ENCODE measurements at regions not wholly inside any gene's neighbourhood (a gene's known extent, or its start where the extent isn't known, plus 50 kb on each side); places are given as distances from the start of the nearest gene placed in this dataset.

DNA sequence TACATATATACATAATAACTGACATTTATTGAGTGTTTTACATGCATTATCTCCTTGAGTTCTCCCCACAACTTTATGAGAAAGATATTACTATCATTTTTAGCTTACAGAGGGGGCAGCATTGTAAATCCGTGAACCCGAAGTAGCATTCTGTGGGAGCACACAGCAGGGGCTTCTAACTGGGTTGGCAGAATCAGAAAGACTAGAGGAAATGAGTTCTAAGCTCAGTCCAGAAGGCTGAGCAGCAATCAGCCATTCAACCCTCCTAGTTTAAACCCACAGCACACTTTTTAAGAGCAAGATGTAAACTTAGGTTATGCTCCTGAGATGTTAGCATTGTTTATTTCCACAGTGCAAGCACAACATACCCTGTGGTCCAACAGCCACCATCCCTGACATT is 177.2 kb downstream of the TMEM38B start:
- no peak for TF ChIP-seq POLR2A (IDR thresholded peaks at IDR 0.05)
- TF ChIP-seq, protein P1, sequence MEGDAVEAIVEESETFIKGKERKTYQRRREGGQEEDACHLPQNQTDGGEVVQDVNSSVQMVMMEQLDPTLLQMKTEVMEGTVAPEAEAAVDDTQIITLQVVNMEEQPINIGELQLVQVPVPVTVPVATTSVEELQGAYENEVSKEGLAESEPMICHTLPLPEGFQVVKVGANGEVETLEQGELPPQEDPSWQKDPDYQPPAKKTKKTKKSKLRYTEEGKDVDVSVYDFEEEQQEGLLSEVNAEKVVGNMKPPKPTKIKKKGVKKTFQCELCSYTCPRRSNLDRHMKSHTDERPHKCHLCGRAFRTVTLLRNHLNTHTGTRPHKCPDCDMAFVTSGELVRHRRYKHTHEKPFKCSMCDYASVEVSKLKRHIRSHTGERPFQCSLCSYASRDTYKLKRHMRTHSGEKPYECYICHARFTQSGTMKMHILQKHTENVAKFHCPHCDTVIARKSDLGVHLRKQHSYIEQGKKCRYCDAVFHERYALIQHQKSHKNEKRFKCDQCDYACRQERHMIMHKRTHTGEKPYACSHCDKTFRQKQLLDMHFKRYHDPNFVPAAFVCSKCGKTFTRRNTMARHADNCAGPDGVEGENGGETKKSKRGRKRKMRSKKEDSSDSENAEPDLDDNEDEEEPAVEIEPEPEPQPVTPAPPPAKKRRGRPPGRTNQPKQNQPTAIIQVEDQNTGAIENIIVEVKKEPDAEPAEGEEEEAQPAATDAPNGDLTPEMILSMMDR (IDR thresholded peaks at IDR 0.05), result no peak
- no peak for DNase-seq
- Histone ChIP-seq H3K4me1 (no peaks in the 10 kb centered on the region), H3K36me3 (no peaks in the 10 kb centered on the region), H3K9me3 (no peaks in the 10 kb centered on the region), H3K4me3 (replicated peaks in 1 of 3) (no peak overlapping the region), H3K27me3 (no peaks in the 10 kb centered on the region), H3K27ac (no peak overlapping the region)
- intact Hi-C loops (cut with DNase I), result no loop called here
- 70 to 72% methylated on average over 2 of the region's 2 CpGs for WGBS, 2 donors

DNA sequence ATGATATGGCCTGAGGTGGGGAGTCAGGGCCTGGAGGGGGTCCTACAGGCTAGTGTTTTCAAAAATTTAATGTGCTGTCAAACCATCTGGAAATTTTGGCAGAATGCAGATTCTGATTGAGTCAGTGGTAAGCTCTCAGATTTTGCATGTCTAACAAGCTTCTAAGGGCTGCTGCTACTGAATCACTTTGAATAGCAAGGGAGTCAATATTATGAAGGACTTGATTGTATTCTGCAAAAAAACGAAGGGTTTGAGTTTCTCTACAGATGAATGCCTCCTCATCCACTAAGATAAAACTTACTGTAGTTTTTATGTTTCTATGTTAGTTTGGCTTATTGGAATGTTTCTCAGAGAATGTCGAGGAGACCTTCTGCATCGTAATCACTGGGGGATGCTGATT is 179.5 kb downstream of the TMEM38B start:
- no peaks in the 10 kb centered on the region for H3K27me3 ChIP-seq
- intact Hi-C loops (cut with DNase I), result no loop called here
- no peaks in the 10 kb centered on the region for H3K4me1 ChIP-seq
- H3K27ac ChIP-seq, result no peak overlapping the region
- no peak for TF ChIP-seq POLR2A (IDR thresholded peaks at IDR 0.05)
- TF ChIP-seq, protein P1 (IDR thresholded peaks at IDR 0.05), result no peak
- no peaks in the 10 kb centered on the region for H3K36me3 ChIP-seq
- no peak for DNase-seq
- no peak overlapping the region for H3K4me3 ChIP-seq (replicated peaks in 1 of 3)
- 79 to 83% methylated on average over 3 of the region's 3 CpGs for WGBS, 2 donors
- no peaks in the 10 kb centered on the region for H3K9me3 ChIP-seq

DNA sequence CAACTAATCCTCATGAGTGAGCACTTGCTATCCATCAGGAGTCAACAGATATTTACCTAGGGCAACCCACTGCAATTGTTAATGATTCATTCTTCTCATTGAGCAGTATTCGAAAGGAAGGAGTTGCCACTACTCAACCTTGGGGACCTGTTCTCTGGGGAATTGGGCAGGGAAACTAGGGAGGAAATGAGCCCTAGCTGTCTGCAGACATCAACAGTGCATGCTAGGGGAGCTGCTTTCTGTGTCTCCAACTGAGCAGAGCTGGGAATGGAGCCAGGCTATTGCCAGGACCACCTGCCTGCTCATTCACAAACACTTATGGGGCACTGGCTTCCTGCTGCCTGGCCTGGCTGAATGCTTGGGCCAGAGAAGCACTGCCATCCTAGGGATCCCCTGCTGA is 183.4 kb downstream of the TMEM38B start:
- Histone ChIP-seq H3K27me3 (no peaks in the 10 kb centered on the region), H3K4me3 (replicated peaks in 1 of 3) (no peak overlapping the region), H3K4me1 (no peaks in the 10 kb centered on the region), H3K9me3 (no peaks in the 10 kb centered on the region), H3K27ac (no peak overlapping the region), H3K36me3 (no peaks in the 10 kb centered on the region)
- 40 to 60% methylated on average over 1 of the region's 1 CpG for WGBS, 2 donors
- DNase-seq, result no peak
- no peak for TF ChIP-seq POLR2A (IDR thresholded peaks at IDR 0.05)
- TF ChIP-seq, protein P1 (IDR thresholded peaks at IDR 0.05), result no peak
- intact Hi-C loops (cut with DNase I), result no loop called here

DNA sequence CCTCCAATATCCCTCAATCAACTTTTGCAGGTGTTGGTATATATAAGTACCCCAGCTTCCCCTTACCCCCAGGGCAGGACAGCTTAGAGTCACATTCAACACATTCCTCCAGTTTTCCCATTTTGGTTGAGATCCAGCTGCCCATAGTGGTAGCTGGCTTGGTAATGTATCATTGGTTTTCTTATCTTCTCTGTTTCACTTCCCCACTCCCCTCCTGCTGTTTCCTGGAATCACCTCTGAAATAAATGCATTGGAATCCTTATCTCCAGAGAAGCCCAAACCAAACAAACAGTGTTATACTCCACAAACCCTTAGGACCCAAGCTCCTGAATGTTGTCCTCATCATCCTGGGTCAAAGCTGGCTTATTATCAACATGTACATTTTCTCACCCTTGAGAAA is 184.8 kb downstream of the TMEM38B start:
- intact Hi-C loops (cut with DNase I), result no loop called here
- no peaks in the 10 kb centered on the region for H3K27me3 ChIP-seq
- no peak for TF ChIP-seq POLR2A (IDR thresholded peaks at IDR 0.05)
- TF ChIP-seq, protein P1 (IDR thresholded peaks at IDR 0.05), result no peak

DNA sequence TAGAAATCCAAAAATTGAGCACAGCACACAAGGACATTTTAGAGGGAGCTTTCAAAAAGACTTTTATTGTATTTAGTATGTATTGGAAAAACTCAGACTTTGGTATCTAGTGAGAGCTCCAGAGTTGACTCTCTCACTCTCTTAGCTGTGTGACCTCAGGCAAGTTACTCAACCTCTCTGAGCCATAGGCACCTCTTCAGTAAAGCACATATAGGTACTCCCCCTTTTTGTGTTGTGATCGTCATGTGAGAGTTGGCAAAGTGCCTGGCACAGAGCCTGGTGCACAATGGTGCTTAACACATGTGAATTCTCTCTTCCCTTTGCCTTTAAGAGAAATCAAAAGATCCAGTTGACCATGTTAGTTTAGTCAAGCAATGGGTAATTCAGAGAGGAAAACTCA is 186.2 kb downstream of the TMEM38B start:
- Histone ChIP-seq H3K27ac (no peak overlapping the region), H3K36me3 (no peaks in the 10 kb centered on the region), H3K4me3 (replicated peaks in 1 of 3) (no peak overlapping the region), H3K27me3 (no peaks in the 10 kb centered on the region), H3K9me3 (no peaks in the 10 kb centered on the region), H3K4me1 (no peaks in the 10 kb centered on the region)
- intact Hi-C loops (cut with DNase I), result loop anchor here (10.0 kb wide), 1 partner anchor 286 kb away; no protein-coding TSS in a partner anchor
- 19 to 22% methylated on average over 1 of the region's 1 CpG for WGBS, 2 donors
- no peak for DNase-seq
- TF ChIP-seq, protein P1 (IDR thresholded peaks at IDR 0.05), result no peak
- no peak for TF ChIP-seq POLR2A (IDR thresholded peaks at IDR 0.05)

More for the DNA sequence above, 184.8 kb downstream of the TMEM38B start:
- no peak for DNase-seq
- Histone ChIP-seq H3K27ac (no peak overlapping the region), H3K9me3 (no peaks in the 10 kb centered on the region), H3K4me1 (no peaks in the 10 kb centered on the region), H3K4me3 (replicated peaks in 1 of 3) (no peak overlapping the region), H3K36me3 (no peaks in the 10 kb centered on the region)
